Heart right ventricle (tissue), 16 donors: ENCODE measurements at regions not wholly inside any gene's neighbourhood (a gene's known extent, or its start where the extent isn't known, plus 50 kb on each side); places are given as distances from the start of the nearest gene placed in this dataset.

ENCODE experiments used
- ATAC-seq, 8 donors: fragments of 200-7000 bp; cut with Tn5 transposase; one replicate each; pipeline ENCODE4 v1.9.1; 2020; ENCODE audit warnings: mild to moderate bottlenecking in 8 of 8, moderate library complexity in 8 of 8, moderate number of reproducible peaks in 1 of 8
- DNase-seq, 2 donors: peaks; one replicate each; pipeline ENCODE4 v3.0.0-alpha.2; 2020
- H3K27ac ChIP-seq, 10 donors: fragments of 200-600 bp; sonication (generic) in 2 of 10; one replicate each; pipeline versions ENCODE4 v1.5.0 to v1.8.0; 2020 to 2022; ENCODE audit warnings: mild to moderate bottlenecking in 3 of 10
- H3K27me3 ChIP-seq, 7 donors: fragments of 200-600 bp; one replicate each; pipeline ENCODE4 v1.8.0; 2021 to 2022; ENCODE audit warnings: mild to moderate bottlenecking in 2 of 7
- H3K36me3 ChIP-seq, 9 donors: fragments of 200-600 bp; sonication (generic) in 1 of 9; one replicate each; pipeline versions ENCODE4 v1.5.0 to v1.8.0; 2020 to 2022; ENCODE audit warnings: mild to moderate bottlenecking in 2 of 9
- H3K4me1 ChIP-seq, 9 donors: fragments of 200-600 bp; sonication (generic) in 1 of 9; one replicate each; pipeline versions ENCODE4 v1.5.0 to v1.8.0; 2020 to 2022; ENCODE audit warnings: mild to moderate bottlenecking in 4 of 9
- H3K4me3 ChIP-seq, 10 donors: fragments of 200-600 bp; sonication (generic) in 2 of 10; one replicate each; pipeline versions ENCODE4 v1.5.0 to v1.8.0; 2020 to 2022; ENCODE audit warnings: mild to moderate bottlenecking in 7 of 10, moderate library complexity in 2 of 10
- H3K9me3 ChIP-seq, 11 donors: fragments of 200-600 bp in 10 of 11; sonication (generic) in 2 of 11; one replicate each; pipeline versions ENCODE4 v1.5.0 to v1.8.0; 2013 to 2022; ENCODE audit warnings: mild to moderate bottlenecking in 2 of 11, control low read depth in 1 of 11, moderate library complexity in 1 of 11
- CTCF ChIP-seq, 9 donors: fragments of 200-600 bp; sonication (generic) in 2 of 9; IDR thresholded peaks; one replicate each; pipeline versions ENCODE4 v1.5.0 to v1.8.0; 2021 to 2022; ENCODE audit warnings: antibody characterized with exemption in 9 of 9, mild to moderate bottlenecking in 5 of 9, moderate library complexity in 1 of 9
- WGBS, 2 donors: extraction: QIAGEN DNeasy Blood & Tissue Kit; methylation state at CpG; one replicate each; pipeline ENCODE4 v1.1.7; 2013; ENCODE audit warnings: inconsistent platforms in 1 of 2; 5-methylcytosine and 5-hydroxymethylcytosine counted together
- intact Hi-C, 10 donors: fragments of 100-400 bp; cut with DNase I; formaldehyde crosslinking; loops; one replicate each; pipeline versions ENCODE4 v1.11.1 to v1.14.2; 2022
- donor health status: Arrhythmogenic right ventricular cardiomyopathy.
- donor health status: ischemic (EF 13 %, LVEDD 7.1; RV severe dilation, severe dysfunction).
- donor health status: healthy with polysubstance abuse.
- donor health status: DM: no; HTN: yes; CAD: no.
- donor health status: DM: no; HTN: no; CAD: no.
- donor health status: ischemic (EF 25% LVEDD 6.9; RV normal size, moderate dysfunction).
- donor health status: ischemic (EF 25% LVEDD 5.7; RV mildly dilated, moderate dysfunction).
- donor health status: healthy.
- donor health status: DM: yes; HTN: yes; CAD: no.
- donor health status: Ischemic cardiomyopathy.
- donor health status: ischemic (EF 35%, LVEDD 5.7; RV mildly dilated, moderate dysfunction).
- donor health status: nonischemic (EF 11% LVEDD 7.7; RV severe dilation, severe dysfunction).
- donor health status: DM: yes; HTN: yes; CAD: no.
- donor health status: PGD.
- donor health status: ischemic (EF 29% LVEDD 5.4; RV normal size, mild dysfunction).
- donor health status: nonischemic (EF 23%, LVEDD 6.1; RV moderate dilation, normal function).

- H3K9me3 ChIP-seq: peaks cover 0 to 20% (median 0%) of the 10 kb centered on the region in 11 donors
- no peak overlapping the region for H3K4me3 ChIP-seq
- no peaks in the 10 kb centered on the region for H3K27me3 ChIP-seq
- intact Hi-C loops: no loop called here
- TF ChIP-seq CTCF (IDR thresholded peaks at IDR 0.05): no peak
- no peak overlapping the region for H3K27ac ChIP-seq
- 61 to 62% methylated on average over 9 of the region's 9 CpGs for WGBS, 2 donors
- no peak for ATAC-seq
- H3K4me1 ChIP-seq: no peaks in the 10 kb centered on the region
- no peaks in the 10 kb centered on the region for H3K36me3 ChIP-seq
- DNase-seq: no peak
Observed at GRCh38 chr2:122999821-123000220, 1025.3 kb upstream of the CNTNAP5 start.

GRCh38 chr2:123002660-123003248 is 1022.3 kb upstream of the CNTNAP5 start:
- H3K36me3 ChIP-seq: no peaks in the 10 kb centered on the region
- no peaks in the 10 kb centered on the region for H3K27me3 ChIP-seq
- H3K4me3 ChIP-seq: no peak overlapping the region
- DNase-seq: no peak
- WGBS, 2 donors: 63 to 77% methylated on average over 3 of the region's 3 CpGs
- H3K4me1 ChIP-seq: no peaks in the 10 kb centered on the region
- no peak for TF ChIP-seq CTCF (IDR thresholded peaks at IDR 0.05)
- intact Hi-C loops: no loop called here
- H3K9me3 ChIP-seq: peaks cover 0 to 46% (median 7%) of the 10 kb centered on the region in 11 donors
- no peak for ATAC-seq
- no peak overlapping the region for H3K27ac ChIP-seq

- ATAC-seq (no peak), DNase-seq (no peak)
- H3K27ac ChIP-seq: no peak overlapping the region
- H3K36me3 ChIP-seq: no peaks in the 10 kb centered on the region
- peaks cover 0 to 12% (median 0%) of the 10 kb centered on the region in 11 donors for H3K9me3 ChIP-seq
- TF ChIP-seq CTCF (IDR thresholded peaks at IDR 0.05): no peak
- intact Hi-C loops: no loop called here
- no peaks in the 10 kb centered on the region for H3K4me1 ChIP-seq
- no peaks in the 10 kb centered on the region for H3K27me3 ChIP-seq
- WGBS, 2 donors: 47 to 58% methylated on average over 2 of the region's 2 CpGs
- H3K4me3 ChIP-seq: no peak overlapping the region
Observed at GRCh38 chr2:123015186-123015585, 1009.9 kb upstream of the CNTNAP5 start.

- TF ChIP-seq CTCF (IDR thresholded peaks at IDR 0.05): no peak
- Histone ChIP-seq H3K36me3 (no peaks in the 10 kb centered on the region), H3K4me1 (no peaks in the 10 kb centered on the region), H3K27ac (no peak overlapping the region), H3K9me3 (peaks cover 0 to 58% (median 0%) of the 10 kb centered on the region in 11 donors), H3K27me3 (no peaks in the 10 kb centered on the region), H3K4me3 (no peak overlapping the region)
- intact Hi-C loops: no loop called here
- ATAC-seq: no peak
- 70 to 84% methylated on average over 1 of the region's 1 CpG for WGBS, 2 donors
- DNase-seq: no peak
Observed at GRCh38 chr2:123035541-123035940, 989.5 kb upstream of the CNTNAP5 start.
